DMS53 (cell line): ENCODE measurements at regions not wholly inside any gene's neighbourhood (a gene's known extent, or its start where the extent isn't known, plus 50 kb on each side); places are given as distances from the start of the nearest gene placed in this dataset.
"Not testable (repeated sequence)": the region's sequence is repeated elsewhere in the genome, so short reads cannot be mapped to it uniquely, and the experiment has no call there.

ENCODE experiments used
- DNase-seq: peaks from one replicate; lab custom pipeline; 2025; lab: John Stamatoyannopoulos, UW

GRCh38 chr5:83889971-83890745, 169.5 kb upstream of the HAPLN1 start:
- peak; percentile 4 for DNase-seq

- DNase-seq, result no peak
These were observed 157.5 kb upstream of the HAPLN1 start for GRCh38 chr5:83877911-83878706.

GRCh38 chr5:83871533-83872395, 151.1 kb upstream of the HAPLN1 start:
- DNase-seq, result no peak

GRCh38 chr5:83866181-83866580, 145.5 kb upstream of the HAPLN1 start:
- DNase-seq, result no peak

GRCh38 chr5:83865579-83865978, 144.9 kb upstream of the HAPLN1 start:
- no peak for DNase-seq

- no peak for DNase-seq
These were observed 144.0 kb upstream of the HAPLN1 start for GRCh38 chr5:83864652-83865051.

GRCh38 chr5:83857341-83857740, 136.7 kb upstream of the HAPLN1 start:
- no peak for DNase-seq

GRCh38 chr5:83856881-83857280, 136.2 kb upstream of the HAPLN1 start:
- no peak for DNase-seq

GRCh38 chr5:83850412-83850811, 129.8 kb upstream of the HAPLN1 start:
- DNase-seq, result not testable (repeated sequence)

GRCh38 chr5:83848941-83849340, 128.3 kb upstream of the HAPLN1 start:
- DNase-seq, result no peak

GRCh38 chr5:83846624-83847350, 126.1 kb upstream of the HAPLN1 start:
- DNase-seq, result no peak

- no peak for DNase-seq
These were observed 123.9 kb upstream of the HAPLN1 start for GRCh38 chr5:83844449-83845068.

- no peak for DNase-seq
These were observed 119.1 kb upstream of the HAPLN1 start for GRCh38 chr5:83839788-83840187.

- DNase-seq, result no peak
These were observed 118.6 kb upstream of the HAPLN1 start for GRCh38 chr5:83839256-83839655.

GRCh38 chr5:83837265-83837907, 116.7 kb upstream of the HAPLN1 start:
- DNase-seq, result no peak

GRCh38 chr5:83834306-83834705, 113.7 kb upstream of the HAPLN1 start:
- no peak for DNase-seq

- DNase-seq, result no peak
These were observed 111.2 kb upstream of the HAPLN1 start for GRCh38 chr5:83831834-83832233.

GRCh38 chr5:83827111-83827557, 106.5 kb upstream of the HAPLN1 start:
- no peak for DNase-seq

- no peak for DNase-seq
These were observed 96.9 kb upstream of the HAPLN1 start for GRCh38 chr5:83817591-83817990.

GRCh38 chr5:83815661-83816060, 95.0 kb upstream of the HAPLN1 start:
- no peak for DNase-seq

- no peak for DNase-seq
These were observed 89.9 kb upstream of the HAPLN1 start for GRCh38 chr5:83810511-83810910.
